GM23338 (cell line): ENCODE measurements at regions not wholly inside any gene's neighbourhood (a gene's known extent, or its start where the extent isn't known, plus 50 kb on each side); places are given as distances from the start of the nearest gene placed in this dataset.

ENCODE experiments used
- ATAC-seq: fragments of 200-7000 bp; cut with Tn5 transposase; 3 replicates; pipeline ENCODE4 v1.9.1; 2020
- DNase-seq: peaks from one replicate; pipeline ENCODE4 v3.0.0-alpha.2; 2015; ENCODE audit warnings: low spot score
- H2AFZ ChIP-seq: fragments of 200-600 bp; sonication (generic); 2 replicates; pipeline ENCODE4 v1.8.0; 2016; ENCODE audit warnings: antibody characterized with exemption, mild to moderate bottlenecking, moderate library complexity
- H3F3A ChIP-seq: fragments of 200-600 bp; sonication (generic); replicated peaks from 2 replicates; pipeline ENCODE4 v1.8.0; 2017; ENCODE audit warnings: antibody characterized with exemption, mixed run types, low read depth
- H3K27ac ChIP-seq: fragments of 200-600 bp; sonication (generic); 2 replicates; pipeline ENCODE4 v1.6.1; 2016; ENCODE audit warnings: low read depth
- H3K27me3 ChIP-seq: fragments of 200-600 bp; sonication (generic); 2 replicates; pipeline ENCODE4 v1.8.0; 2016; ENCODE audit warnings: mild to moderate bottlenecking, mixed run types, moderate library complexity; ENCODE audit not compliant: insufficient read depth
- H3K36me3 ChIP-seq: fragments of 200-600 bp; sonication (generic); 2 replicates; pipeline ENCODE4 v1.8.0; 2016; ENCODE audit warnings: mild to moderate bottlenecking; ENCODE audit not compliant: insufficient read depth
- H3K4me1 ChIP-seq: fragments of 200-600 bp; sonication (generic); 2 replicates; pipeline ENCODE4 v1.8.0; 2016; ENCODE audit warnings: mild to moderate bottlenecking, moderate library complexity; ENCODE audit not compliant: insufficient read depth
- H3K4me2 ChIP-seq: fragments of 200-600 bp; sonication (generic); 2 replicates; pipeline ENCODE4 v1.7.1; 2017; ENCODE audit warnings: mixed run types
- H3K4me3 ChIP-seq: fragments of 200-600 bp; sonication (generic); 2 replicates; pipeline ENCODE4 v1.6.1; 2016; ENCODE audit warnings: mixed run types
- H3K79me2 ChIP-seq: fragments of 200-600 bp; sonication (generic); replicated peaks from 2 replicates; pipeline ENCODE4 v1.8.0; 2017; ENCODE audit warnings: mild to moderate bottlenecking; ENCODE audit not compliant: insufficient read depth
- H3K9me2 ChIP-seq: fragments of 200-600 bp; sonication (generic); 2 replicates; pipeline ENCODE4 v1.8.0; 2017; ENCODE audit not compliant: insufficient read depth
- H4K20me1 ChIP-seq: fragments of 200-600 bp; sonication (generic); replicated peaks from 2 replicates; pipeline ENCODE4 v1.8.0; 2017; ENCODE audit warnings: mild to moderate bottlenecking; ENCODE audit not compliant: insufficient read depth
- H3K27ac Mint-ChIP-seq: 2 replicates; pipeline ENCODE4 v1.8.0; 2020; ENCODE audit warnings: inconsistent platforms, mild to moderate bottlenecking, moderate library complexity, mixed read lengths
- H3K27me3 Mint-ChIP-seq: 3 replicates; pipeline ENCODE4 v1.8.0; 2022; ENCODE audit warnings: low read depth, mild to moderate bottlenecking, moderate library complexity, mixed read lengths, inconsistent platforms; ENCODE audit not compliant: insufficient read depth, poor library complexity
- H3K36me3 Mint-ChIP-seq: 3 replicates; pipeline ENCODE4 v1.8.0; 2021; ENCODE audit warnings: low read depth, mild to moderate bottlenecking, inconsistent platforms, moderate library complexity, mixed read lengths
- H3K4me1 Mint-ChIP-seq: 3 replicates; pipeline ENCODE4 v1.8.0; 2020; ENCODE audit warnings: mild to moderate bottlenecking, inconsistent platforms, mixed read lengths
- H3K4me3 Mint-ChIP-seq: 3 replicates; pipeline ENCODE4 v1.8.0; 2021; ENCODE audit warnings: moderate library complexity, mild to moderate bottlenecking, inconsistent platforms, mixed read lengths
- H3K9me3 Mint-ChIP-seq: 3 replicates; pipeline ENCODE4 v1.8.0; 2020; ENCODE audit warnings: moderate library complexity, mild to moderate bottlenecking, inconsistent platforms, mixed read lengths
- CREB1 ChIP-seq: fragments of 250-450 bp; sonication (Bioruptor Pico); IDR thresholded peaks from 2 replicates; pipeline ENCODE4 v1.5.0; 2020; ENCODE audit warnings: low read depth, mild to moderate bottlenecking, moderate library complexity
- EZH2 ChIP-seq: fragments of 200-600 bp; sonication (generic); IDR thresholded peaks from one replicate; pipeline ENCODE4 v1.8.0; 2017; ENCODE audit warnings: antibody characterized with exemption, mild to moderate bottlenecking, low read depth; ENCODE audit not compliant: unreplicated experiment
- EZH2phosphoT487 ChIP-seq: fragments of 200-600 bp; sonication (generic); IDR thresholded peaks from one replicate; pipeline ENCODE4 v1.8.1; 2018; ENCODE audit warnings: antibody characterized with exemption; ENCODE audit not compliant: unreplicated experiment
- JUNB ChIP-seq: IDR thresholded peaks from one replicate; pipeline ENCODE4 v1.6.1; 2016; ENCODE audit warnings: antibody characterized with exemption; ENCODE audit not compliant: unreplicated experiment
- STAT1 ChIP-seq: IDR thresholded peaks from one replicate; pipeline ENCODE4 v1.6.1; 2016; ENCODE audit warnings: antibody characterized with exemption; ENCODE audit not compliant: unreplicated experiment
- ZNF114 ChIP-seq: fragments of 250-450 bp; sonication (Bioruptor Pico); IDR thresholded peaks from 2 replicates; pipeline ENCODE4 v1.5.0; 2020; ENCODE audit warnings: mild to moderate bottlenecking, moderate library complexity
- ZNF331 ChIP-seq: fragments of 250-450 bp; sonication (Bioruptor Pico); IDR thresholded peaks from 2 replicates; pipeline ENCODE4 v1.5.0; 2020; ENCODE audit warnings: low read depth, mild to moderate bottlenecking, moderate library complexity
- TF ChIP-seq, protein P1 (sequence below): IDR thresholded peaks from 2 replicates; pipeline ENCODE4 v1.6.1; 2016; ENCODE audit warnings: antibody characterized with exemption
- TF ChIP-seq, protein P2 (sequence below): IDR thresholded peaks from one replicate; pipeline ENCODE4 v1.6.1; 2018; ENCODE audit warnings: antibody characterized with exemption; ENCODE audit not compliant: unreplicated experiment
- TF ChIP-seq, protein P3 (sequence below): fragments of 250-450 bp; sonication (Bioruptor Pico); IDR thresholded peaks from 2 replicates; pipeline ENCODE4 v1.5.0; 2020; ENCODE audit warnings: mild to moderate bottlenecking, moderate library complexity

DNA sequence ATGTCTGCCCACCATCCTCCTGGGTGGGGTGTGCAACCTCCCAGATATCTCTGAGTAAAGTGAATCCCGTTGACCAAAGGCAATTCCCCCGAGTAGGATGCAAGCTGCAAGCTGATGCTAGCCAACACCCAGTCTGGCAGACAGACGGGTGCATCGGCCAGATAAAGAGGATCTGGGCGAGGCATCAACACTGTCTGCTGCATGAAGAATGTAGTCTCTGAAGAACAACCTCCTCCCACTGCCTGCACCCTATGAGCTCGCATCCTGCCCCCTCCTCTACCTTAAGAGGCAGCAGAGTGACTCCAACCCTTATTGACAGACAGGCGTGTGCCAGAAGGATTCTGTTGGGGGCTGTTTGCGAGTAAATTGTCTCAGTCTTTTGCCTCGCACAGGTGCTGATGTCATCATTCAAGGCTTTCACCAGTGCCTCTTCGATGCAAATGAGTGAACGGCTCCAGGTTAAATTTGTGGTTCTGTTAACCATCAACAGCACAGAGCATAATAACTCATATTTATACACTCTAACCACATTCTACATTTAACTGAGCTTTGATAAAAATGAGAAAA, 546.9 kb downstream of the BCOR start:
- Mint-ChIP-seq H3K27me3 (peaks cover 2% of the 10 kb centered on the region), H3K4me3 (no peak overlapping the region), H3K9me3 (peaks cover 8% of the 10 kb centered on the region; the same call in 2 of the 3 replicates), H3K36me3 (no peaks in the 10 kb centered on the region; the same call in 2 of the 3 replicates), H3K27ac (no peak overlapping the region), H3K4me1 (no peaks in the 10 kb centered on the region)
- H3K4me2 ChIP-seq = no peak overlapping the region
- H3K9me2 ChIP-seq = no peaks in the 10 kb centered on the region
- TF ChIP-seq CREB1 (CRISPR knock-in tag) = no peak
- TF ChIP-seq JUNB = no peak
- TF ChIP-seq ZNF331 = no peak
- TF ChIP-seq, protein P1, sequence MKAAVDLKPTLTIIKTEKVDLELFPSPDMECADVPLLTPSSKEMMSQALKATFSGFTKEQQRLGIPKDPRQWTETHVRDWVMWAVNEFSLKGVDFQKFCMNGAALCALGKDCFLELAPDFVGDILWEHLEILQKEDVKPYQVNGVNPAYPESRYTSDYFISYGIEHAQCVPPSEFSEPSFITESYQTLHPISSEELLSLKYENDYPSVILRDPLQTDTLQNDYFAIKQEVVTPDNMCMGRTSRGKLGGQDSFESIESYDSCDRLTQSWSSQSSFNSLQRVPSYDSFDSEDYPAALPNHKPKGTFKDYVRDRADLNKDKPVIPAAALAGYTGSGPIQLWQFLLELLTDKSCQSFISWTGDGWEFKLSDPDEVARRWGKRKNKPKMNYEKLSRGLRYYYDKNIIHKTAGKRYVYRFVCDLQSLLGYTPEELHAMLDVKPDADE = no peak
- TF ChIP-seq, protein P2, sequence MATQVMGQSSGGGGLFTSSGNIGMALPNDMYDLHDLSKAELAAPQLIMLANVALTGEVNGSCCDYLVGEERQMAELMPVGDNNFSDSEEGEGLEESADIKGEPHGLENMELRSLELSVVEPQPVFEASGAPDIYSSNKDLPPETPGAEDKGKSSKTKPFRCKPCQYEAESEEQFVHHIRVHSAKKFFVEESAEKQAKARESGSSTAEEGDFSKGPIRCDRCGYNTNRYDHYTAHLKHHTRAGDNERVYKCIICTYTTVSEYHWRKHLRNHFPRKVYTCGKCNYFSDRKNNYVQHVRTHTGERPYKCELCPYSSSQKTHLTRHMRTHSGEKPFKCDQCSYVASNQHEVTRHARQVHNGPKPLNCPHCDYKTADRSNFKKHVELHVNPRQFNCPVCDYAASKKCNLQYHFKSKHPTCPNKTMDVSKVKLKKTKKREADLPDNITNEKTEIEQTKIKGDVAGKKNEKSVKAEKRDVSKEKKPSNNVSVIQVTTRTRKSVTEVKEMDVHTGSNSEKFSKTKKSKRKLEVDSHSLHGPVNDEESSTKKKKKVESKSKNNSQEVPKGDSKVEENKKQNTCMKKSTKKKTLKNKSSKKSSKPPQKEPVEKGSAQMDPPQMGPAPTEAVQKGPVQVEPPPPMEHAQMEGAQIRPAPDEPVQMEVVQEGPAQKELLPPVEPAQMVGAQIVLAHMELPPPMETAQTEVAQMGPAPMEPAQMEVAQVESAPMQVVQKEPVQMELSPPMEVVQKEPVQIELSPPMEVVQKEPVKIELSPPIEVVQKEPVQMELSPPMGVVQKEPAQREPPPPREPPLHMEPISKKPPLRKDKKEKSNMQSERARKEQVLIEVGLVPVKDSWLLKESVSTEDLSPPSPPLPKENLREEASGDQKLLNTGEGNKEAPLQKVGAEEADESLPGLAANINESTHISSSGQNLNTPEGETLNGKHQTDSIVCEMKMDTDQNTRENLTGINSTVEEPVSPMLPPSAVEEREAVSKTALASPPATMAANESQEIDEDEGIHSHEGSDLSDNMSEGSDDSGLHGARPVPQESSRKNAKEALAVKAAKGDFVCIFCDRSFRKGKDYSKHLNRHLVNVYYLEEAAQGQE = no peak
- TF ChIP-seq, protein P3, sequence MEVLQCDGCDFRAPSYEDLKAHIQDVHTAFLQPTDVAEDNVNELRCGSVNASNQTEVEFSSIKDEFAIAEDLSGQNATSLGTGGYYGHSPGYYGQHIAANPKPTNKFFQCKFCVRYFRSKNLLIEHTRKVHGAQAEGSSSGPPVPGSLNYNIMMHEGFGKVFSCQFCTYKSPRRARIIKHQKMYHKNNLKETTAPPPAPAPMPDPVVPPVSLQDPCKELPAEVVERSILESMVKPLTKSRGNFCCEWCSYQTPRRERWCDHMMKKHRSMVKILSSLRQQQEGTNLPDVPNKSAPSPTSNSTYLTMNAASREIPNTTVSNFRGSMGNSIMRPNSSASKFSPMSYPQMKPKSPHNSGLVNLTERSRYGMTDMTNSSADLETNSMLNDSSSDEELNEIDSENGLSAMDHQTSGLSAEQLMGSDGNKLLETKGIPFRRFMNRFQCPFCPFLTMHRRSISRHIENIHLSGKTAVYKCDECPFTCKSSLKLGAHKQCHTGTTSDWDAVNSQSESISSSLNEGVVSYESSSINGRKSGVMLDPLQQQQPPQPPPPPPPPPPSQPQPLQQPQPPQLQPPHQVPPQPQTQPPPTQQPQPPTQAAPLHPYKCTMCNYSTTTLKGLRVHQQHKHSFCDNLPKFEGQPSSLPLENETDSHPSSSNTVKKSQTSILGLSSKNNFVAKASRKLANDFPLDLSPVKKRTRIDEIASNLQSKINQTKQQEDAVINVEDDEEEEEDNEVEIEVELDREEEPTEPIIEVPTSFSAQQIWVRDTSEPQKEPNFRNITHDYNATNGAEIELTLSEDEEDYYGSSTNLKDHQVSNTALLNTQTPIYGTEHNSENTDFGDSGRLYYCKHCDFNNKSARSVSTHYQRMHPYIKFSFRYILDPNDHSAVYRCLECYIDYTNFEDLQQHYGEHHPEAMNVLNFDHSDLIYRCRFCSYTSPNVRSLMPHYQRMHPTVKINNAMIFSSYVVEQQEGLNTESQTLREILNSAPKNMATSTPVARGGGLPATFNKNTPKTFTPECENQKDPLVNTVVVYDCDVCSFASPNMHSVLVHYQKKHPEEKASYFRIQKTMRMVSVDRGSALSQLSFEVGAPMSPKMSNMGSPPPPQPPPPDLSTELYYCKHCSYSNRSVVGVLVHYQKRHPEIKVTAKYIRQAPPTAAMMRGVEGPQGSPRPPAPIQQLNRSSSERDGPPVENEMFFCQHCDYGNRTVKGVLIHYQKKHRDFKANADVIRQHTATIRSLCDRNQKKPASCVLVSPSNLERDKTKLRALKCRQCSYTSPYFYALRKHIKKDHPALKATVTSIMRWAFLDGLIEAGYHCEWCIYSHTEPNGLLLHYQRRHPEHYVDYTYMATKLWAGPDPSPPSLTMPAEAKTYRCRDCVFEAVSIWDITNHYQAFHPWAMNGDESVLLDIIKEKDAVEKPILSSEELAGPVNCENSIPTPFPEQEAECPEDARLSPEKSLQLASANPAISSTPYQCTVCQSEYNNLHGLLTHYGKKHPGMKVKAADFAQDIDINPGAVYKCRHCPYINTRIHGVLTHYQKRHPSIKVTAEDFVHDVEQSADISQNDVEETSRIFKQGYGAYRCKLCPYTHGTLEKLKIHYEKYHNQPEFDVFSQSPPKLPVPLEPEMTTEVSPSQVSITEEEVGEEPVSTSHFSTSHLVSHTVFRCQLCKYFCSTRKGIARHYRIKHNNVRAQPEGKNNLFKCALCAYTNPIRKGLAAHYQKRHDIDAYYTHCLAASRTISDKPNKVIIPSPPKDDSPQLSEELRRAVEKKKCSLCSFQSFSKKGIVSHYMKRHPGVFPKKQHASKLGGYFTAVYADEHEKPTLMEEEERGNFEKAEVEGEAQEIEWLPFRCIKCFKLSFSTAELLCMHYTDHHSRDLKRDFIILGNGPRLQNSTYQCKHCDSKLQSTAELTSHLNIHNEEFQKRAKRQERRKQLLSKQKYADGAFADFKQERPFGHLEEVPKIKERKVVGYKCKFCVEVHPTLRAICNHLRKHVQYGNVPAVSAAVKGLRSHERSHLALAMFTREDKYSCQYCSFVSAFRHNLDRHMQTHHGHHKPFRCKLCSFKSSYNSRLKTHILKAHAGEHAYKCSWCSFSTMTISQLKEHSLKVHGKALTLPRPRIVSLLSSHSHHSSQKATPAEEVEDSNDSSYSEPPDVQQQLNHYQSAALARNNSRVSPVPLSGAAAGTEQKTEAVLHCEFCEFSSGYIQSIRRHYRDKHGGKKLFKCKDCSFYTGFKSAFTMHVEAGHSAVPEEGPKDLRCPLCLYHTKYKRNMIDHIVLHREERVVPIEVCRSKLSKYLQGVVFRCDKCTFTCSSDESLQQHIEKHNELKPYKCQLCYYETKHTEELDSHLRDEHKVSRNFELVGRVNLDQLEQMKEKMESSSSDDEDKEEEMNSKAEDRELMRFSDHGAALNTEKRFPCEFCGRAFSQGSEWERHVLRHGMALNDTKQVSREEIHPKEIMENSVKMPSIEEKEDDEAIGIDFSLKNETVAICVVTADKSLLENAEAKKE (CRISPR knock-in tag) = no peak
- no peak for TF ChIP-seq EZH2
- TF ChIP-seq ZNF114 (CRISPR knock-in tag) = no peak
- no peak for TF ChIP-seq STAT1
- no peak for TF ChIP-seq EZH2phosphoT487
- H2AFZ ChIP-seq = no peak overlapping the region
- no peaks in the 10 kb centered on the region for H3K27me3 ChIP-seq
- H3K79me2 ChIP-seq = no peaks in the 10 kb centered on the region
- H3K36me3 ChIP-seq = no peaks in the 10 kb centered on the region
- no peaks in the 10 kb centered on the region for H4K20me1 ChIP-seq
- H3K27ac ChIP-seq = no peak overlapping the region
- H3K4me3 ChIP-seq = no peak overlapping the region
- no peaks in the 10 kb centered on the region for H3F3A ChIP-seq
- H3K4me1 ChIP-seq = no peaks in the 10 kb centered on the region
- no peak for DNase-seq
- ATAC-seq = no peak
